ENCODE measurements at regions not wholly inside any gene's neighbourhood (a gene's known extent, or its start where the extent isn't known, plus 50 kb on each side); places are given as distances from the start of the nearest gene placed in this dataset.
"Not testable (repeated sequence)": the region's sequence is repeated elsewhere in the genome, so short reads cannot be mapped to it uniquely, and the experiment has no call there.

DNA sequence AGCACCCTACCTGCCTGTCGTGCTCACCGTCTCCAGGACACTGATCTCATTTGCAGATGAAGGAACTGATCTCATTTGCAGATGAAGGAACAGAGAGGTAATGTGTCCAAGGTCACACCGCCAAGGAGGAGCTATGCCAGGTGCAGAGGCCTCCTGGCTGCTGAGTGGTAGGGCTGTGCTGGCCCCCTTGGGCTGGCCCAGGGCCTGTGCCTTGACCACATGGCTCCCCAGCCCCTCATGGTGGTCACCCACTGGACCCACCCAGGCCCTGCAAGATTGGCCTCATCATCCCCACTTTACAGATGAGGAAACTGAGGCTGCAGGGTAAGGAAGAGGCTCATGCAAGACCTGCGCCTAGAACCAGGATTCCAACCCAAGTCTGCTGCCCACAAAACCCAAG lies 628.3 kb downstream of the MATN1 start:
- DNase-seq (ENCODE audit: low read depth) = no peak

DNA sequence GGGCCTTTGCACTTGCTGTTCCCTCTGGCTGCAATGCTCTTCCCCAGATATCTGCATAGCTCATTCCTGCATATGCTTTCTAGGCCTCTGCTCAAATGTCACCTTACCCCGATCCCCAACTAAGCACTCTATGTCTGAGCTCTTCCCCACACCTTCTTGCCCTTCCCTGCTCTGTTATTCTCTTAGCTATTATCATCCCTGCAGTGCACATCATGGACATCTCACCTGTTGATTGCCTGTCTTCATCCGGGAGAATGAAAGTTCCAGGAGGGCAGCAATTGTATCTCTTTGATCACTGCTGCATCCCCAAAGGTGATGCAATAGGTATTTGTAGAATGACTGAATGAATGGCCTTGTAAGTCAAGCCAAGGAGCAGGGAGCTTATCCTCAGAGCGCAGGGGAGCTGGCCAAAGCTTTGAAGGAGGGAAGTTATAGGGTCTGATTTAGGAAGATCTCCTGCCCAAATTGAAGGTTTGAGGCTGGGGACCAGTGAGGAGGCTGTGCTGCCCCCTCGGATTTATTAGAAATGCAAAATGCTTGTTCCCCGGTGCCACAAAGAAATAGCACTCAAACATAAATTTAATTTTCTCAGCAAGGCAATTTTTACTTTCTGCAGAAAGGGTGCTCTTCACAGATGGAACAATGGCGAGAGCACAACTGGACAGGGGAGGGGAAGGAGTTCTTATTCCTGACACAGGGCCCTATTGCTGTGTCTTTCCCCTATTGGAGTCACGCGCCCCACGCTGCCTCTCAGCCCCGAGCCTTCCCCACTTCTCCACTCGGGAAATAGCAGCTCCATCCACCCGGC lies 631.1 kb downstream of the MATN1 start:
- no peak for DNase-seq (ENCODE audit: low read depth)

DNA sequence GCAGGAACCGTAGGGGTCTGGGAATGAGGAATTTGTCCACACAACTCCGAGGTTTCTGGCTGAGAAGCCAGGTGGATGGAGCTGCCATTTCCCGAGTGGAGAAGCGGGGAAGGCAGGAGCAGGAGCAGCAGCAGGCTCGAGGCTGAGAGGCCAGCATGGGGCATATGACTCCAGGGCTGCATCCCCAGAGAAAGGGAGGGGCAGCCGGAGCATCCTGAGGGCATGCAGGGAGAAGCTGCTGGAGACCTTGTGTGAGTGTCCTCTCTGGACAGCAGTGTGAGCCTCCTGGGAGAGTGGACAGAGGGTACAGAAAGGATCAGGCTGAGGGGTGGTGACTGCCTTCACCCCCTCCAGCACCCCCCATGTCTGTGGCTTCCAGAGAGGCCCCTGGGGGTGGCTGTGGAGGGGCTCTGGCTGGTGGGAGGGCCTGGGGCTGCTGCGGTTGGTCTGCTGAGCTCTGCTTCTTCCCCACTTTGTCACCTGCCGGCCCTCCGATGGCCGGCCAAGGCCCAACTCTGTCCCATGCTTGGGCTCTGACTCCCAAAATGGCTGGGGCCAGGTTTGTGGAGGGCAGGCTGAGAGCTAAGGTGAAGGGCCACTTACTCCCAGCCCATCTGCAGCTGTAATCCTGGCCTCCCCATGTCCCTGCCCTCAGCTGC lies 633.1 kb downstream of the MATN1 start:
- DNase-seq (ENCODE audit: low read depth) = no peak

DNA sequence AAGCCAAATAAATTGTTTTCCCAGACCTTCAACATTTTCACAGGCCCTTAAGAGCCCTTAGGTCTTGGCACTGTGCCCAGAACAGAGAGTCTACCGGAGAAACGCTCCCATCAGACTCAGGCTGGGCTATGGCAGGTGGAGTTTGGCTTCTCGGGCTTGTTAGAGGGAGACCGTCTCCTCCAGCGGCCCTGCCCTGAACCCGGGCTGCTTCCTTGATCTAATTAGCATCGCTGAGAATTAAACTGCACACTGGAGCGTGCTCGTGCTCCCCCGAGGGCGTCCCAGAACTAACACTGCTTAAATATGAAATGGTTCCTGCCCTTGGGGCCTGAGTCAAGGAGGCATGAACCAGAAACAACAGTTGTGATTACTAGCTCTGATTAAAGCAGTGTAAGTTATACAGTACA lies 634.4 kb downstream of the MATN1 start:
- no peak for DNase-seq (ENCODE audit: low read depth)

DNA sequence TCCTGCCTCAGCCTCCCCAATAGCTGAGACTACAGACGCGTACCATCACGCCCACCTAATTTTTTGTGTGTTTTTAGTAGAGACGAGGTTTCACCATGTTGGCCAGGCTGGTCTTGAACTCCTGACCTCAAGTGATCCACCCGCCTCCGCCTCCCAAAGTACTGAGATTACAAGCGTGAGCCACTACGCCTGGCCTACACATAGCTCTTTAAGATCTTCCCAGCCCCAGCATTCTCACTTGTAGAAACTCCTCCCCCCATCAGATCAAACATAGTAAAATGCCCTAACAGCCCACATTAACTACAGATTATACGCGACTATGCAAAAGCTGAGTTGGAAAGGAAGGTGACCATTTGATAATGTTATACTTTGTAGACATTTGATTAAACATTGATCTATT lies 634.8 kb downstream of the MATN1 start:
- no peak for DNase-seq (ENCODE audit: low read depth)

DNA sequence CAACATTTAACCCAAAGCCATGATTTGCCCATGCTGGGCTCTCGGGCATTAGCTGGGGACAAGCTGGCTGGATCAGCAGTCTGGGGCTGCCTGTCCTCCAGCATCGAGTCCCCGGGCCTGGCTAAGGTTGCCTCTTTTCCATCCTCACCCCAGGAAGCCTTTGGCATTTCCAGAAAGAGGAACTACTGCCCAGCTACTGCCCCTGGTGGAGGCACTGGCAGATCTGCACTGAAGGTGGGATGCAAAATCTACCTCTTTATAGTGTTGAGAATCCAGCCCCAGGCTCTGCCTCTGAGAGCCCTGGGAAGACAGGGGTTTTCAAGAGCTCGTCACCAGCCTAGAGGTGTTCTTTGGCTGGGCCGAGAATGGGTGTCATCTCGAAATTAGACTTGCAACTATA lies 635.9 kb downstream of the MATN1 start:
- no peak for DNase-seq (ENCODE audit: low read depth)

DNA sequence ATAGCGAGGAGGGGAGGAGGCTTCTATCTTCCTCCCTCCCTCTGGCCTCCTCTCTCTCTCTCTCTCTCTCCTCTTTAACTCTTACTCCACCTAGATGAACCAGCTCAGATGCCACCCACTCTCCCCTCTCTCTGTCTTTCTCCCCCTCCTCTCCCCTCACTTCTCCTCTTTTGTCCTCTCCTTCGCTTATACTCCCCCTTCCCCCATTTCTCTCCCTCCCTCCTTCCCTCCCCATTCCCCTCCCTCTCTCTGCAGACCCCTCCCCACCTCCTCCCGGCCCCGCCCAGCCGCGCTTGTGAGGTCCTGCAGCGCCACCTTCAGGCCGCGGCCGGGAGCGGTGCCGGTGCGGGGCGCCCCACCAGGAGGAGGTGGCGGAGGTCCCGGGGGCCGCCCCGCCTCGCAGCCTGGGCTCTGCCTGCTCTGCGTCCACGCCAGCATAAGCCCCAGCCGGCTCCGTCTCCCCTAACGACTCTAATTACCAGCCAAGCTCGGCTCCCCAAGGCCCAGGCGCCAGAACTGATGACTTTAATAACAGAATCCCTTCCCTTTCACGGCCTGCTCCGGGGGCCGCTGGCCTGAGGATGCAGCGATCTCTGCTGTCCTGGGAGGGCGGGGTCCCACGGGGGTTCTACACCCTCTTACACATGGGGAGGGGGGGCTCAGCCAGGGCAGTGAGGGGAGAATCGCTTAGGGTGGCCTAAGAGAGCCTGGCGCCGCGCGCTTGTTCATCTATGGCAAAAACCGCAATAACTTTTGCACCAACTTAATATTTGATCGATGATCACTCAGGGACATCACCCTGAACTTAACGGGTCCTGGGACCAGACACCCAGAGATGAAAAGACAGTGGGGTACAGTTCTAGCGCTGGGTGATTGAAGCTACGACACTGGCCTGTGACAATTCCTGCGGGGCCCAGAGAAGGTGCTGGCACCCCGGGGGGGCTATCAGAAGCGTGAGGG lies 637.3 kb downstream of the MATN1 start:
- DNase-seq (ENCODE audit: low read depth) = no peak

DNA sequence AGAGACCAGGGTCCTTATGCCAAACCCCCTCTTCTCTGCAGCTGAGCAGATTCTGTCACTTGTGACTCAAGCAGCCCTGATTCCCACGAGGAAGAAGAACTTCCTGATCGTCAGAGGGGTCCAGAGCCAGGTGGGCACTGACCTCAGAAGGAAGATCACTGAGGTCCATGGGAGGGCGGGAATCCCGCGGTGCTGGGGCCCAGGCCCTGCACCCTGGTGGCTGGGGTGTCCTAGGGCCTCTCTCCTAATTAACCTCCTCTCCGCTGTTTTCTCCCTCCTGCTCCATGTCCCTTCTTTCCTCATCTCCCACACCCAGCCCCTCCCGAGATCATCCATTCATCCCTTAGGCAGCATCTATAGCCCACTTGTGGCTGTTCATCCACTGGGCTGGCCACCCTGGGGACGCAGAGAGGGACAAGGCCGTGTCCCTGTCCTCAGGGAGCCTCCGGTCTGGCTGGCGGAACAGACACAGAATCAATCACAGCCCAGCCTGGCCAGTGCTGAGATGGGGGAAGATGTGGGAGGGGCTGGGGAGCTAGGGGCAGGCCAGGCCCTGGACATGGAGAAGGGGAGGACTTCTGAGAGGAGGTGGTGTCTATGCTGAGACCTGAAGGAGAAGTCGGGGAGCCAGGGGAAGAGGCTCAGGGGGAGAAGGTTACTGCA lies 638.3 kb downstream of the MATN1 start:
- DNase-seq (ENCODE audit: low read depth) = no peak

DNA sequence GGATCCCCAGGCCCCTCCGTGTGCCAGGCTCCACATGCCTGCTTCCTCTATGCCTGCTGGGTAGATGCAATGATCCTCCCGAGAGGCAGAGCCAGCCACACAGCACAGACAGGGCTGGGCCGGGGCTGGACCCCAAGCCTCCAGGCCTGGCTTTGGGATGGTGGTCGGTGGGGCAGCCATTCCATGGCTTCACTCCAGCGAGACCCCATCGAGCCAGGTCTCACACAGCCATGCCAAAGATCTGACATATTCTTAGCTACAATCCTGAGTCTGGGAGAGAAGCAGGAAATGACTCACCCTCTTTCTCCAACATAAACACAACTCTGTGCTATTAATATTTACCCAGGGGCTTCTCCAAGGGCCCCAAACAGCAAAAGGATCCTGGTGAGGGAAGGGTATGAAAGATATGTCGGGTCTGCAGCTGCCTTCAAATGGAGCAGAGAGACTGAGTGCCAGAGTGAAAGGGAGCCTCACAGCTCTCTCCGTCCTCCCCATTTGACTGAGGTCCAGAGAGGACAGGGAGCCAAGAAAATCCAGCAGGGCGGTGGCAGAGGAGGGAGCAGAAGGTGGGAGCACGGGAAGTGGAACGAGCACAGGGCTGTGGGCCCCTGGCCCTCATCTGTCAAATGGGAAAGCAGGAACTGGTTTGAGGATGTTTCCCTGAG lies 639.5 kb downstream of the MATN1 start:
- no peak for DNase-seq (ENCODE audit: low read depth)

DNA sequence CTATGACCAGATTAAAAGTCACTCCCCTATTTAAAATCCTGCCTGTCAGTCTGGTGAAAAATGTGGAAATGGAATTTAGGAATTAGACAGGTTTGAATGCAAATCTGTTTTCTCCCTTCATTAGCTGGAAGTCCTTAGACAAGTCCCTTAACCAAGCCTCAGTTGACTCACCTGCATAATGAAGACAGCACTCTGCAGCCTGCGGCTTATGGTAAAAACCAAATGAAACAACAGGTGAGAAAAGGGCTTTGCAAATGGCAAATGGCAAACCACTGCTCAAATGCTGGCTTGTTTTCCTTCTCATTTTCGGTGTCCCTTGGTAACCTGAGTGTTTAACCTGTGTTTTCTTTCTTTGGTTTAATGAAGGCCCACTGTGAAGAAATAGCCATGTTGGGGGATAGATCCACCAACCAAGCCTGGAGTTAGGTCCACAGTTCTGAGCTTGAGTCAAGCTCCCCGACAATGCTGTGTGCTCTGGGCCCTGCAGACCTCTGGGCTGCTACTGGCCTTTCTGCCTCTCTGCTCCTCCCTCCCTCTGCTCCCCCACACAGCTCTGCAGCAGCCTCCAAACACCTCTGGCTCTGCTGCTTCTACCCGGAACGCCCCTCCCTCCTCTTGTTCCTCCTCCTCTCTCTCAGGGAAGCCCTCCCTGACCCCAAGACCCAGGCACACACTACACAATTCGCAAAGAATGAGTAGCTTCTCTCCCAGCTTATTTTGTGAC lies 641.8 kb downstream of the MATN1 start:
- no peak for DNase-seq (ENCODE audit: low read depth)

DNA sequence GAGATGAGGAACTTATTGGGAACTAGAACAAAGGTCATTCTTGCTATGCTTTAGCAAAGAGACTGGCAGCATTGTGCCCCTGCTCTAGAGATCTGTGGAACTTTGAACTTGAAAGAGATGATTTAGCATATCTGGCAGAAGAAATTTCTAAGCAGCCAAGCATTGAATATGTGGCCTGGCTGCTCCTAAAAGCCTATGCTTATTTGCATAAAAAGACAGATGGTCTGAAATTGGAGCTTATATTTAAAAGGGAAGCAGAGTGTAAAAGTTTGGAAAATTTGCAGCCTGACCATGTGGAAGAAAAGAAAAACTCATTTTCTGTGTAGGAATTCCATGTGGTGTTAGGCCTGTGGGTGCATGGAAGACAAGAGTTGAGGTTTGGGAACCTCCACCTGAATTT lies 647.5 kb downstream of the MATN1 start:
- not testable (repeated sequence) for DNase-seq (ENCODE audit: low read depth)

DNA sequence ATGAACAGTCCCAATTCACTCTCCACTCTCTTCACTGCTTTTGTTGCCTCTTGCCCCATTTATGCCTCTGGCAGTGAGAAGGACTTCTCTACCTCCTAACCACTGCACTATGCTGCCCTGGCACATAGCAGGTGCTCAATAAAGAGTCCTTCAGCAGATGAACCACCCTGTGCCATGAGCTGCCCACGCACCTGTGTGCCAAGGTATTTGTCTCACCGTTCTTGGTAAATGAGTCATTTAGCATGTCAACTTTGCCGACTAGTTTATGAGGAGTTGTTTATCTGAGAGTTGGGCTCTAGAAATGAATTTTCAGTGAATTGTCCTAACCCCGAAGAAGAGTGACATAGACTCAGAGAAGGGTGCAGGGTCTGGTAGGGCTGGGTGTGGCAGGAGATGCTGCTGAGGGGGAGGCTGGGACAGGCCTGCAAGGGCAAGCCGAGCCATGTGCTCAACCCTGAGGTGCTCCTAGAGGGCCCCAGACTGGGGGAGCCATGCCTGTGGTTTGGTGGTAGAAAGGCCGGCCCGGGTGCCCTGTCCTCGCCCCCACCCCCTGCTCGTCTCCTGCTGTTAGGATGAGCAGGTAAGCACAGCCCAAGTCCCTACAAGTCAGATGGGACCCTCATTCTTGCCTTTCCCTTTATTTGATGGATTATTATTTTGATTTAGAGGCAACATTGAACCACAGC lies 654.5 kb downstream of the MATN1 start:
- no peak for DNase-seq (ENCODE audit: low read depth)

DNA sequence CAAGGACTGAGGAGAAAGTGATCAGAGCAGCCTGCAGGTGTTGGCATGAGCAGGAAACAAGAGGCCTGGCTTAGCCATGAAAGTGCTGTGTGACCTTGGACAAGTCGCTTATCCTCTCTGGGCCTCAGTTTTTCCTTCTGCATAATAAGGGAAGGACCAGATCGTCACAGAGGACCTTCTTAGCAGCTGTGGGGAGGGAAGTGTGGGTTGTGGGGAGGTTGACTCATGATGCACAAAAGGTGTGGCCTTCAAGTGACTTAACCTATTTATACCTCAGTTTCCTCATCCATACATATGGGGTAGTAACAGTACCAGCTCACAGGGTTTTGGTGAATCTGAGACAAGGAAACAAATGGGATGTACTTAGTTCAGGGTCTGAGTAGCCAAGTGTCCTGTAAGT lies 658.8 kb downstream of the MATN1 start:
- no peak for DNase-seq (ENCODE audit: low read depth)

DNA sequence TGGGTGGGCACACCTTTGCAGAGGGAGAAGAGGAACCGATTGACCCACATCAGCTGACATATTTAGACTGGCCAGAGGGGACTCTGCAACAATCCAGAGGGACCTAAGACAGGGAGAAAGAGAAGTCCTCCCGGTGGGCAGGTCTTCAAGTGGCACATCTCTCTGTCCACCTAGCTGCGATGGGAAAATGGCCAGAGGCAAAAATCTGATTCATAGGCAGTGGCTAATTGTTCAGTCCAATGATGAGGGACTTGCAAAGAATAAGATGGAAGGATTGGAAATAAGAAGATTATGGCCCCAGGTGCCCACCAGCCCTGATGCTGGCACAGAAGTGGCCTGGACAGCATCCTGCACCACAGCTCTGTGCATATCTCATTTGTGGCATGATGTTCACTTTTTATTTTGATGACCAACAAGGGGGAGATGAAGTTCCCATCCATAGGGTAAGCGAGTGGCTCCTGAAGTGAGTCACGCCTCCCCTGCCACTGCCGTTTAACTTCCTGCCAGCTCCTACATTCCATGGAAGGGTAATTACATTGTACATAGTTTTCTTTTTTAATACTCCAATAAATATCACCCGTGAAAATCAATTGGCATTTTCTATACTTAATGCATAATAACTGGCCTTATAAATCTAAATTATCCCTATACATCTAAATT lies 659.6 kb downstream of the MATN1 start:
- DNase-seq (ENCODE audit: low read depth) = no peak

DNA sequence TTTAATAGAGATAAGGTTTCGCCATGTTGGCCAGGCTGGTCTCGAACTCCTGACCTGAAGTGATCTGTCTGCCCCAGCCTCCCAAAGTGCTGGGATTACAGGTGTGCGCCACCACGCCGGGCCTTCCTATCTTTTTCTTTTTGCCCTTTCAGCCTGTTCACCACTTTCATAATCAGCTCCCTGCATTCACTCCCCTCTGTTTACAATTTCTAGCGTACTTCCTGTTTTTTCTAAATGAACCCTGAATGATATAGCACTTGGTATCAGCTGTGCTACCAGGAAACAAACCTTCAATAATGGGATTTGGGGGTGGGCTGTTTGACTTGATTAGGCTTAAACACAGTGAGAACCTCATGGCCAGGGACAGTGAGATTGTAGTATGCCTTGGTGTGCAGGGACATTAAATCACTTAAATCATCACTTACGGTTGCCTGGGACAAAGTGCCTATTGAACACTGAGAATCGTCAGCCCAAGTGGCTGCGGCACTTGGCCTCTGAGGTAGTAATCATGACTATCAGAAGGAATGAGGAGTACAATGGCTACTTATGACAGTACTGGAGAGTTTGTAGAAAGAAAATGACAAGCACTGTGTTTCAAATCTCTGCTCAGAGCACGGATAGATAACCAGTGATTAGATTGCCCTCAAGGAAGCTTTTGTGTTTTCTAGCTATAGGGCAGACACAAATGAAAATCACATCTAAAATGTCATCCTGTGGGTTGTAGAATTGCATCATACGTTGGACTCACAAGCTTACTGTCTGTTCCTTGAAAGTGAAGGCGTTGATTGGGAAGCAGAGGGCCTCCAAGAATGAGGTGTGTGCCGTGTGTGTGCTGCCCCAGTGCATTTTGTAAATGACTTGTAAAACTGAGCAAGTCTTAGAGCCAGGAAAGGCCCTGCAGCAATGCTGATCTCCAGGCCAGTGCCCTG lies 661.8 kb downstream of the MATN1 start:
- DNase-seq (ENCODE audit: low read depth) = no peak

DNA sequence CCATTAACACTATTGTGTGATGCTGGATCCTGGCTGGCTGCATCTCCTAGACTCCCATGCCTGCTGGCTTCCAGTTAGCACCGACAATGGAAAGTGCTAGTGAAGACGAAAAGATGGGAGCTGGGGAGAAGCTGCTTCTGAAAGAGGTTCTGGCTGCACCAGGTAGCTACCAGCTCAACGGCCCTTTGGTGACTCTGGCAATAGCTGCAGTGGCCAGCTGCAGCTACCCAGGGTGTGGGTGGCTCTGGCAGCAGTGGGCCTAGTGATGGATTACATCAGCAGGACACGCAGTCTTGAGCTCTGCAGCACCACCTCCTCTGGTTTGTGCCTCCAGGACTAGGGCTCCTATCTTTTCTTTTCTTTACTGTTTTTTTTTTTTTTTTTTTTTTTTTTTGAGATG lies 662.6 kb downstream of the MATN1 start:
- DNase-seq (ENCODE audit: low read depth) = no peak

DNA sequence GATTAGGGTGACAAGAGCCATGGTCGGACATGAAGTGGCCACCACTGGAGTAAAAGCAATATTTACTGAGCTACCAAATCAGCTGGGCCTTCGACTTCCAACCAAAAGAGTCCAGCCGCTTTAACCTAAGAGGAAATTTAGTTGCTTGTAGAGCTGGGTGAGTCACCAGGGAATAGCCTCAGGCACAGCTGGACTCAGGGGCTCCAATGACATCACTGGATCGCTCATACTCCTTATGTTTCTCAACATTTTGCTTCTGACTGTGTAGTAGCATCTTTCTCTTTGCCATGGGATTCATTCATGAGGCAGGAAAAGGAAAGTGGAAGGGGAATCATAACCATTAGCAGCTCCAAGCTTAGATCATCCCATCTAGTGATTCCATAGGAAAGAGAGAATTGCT lies 664.4 kb downstream of the MATN1 start:
- no peak for DNase-seq (ENCODE audit: low read depth)

DNA sequence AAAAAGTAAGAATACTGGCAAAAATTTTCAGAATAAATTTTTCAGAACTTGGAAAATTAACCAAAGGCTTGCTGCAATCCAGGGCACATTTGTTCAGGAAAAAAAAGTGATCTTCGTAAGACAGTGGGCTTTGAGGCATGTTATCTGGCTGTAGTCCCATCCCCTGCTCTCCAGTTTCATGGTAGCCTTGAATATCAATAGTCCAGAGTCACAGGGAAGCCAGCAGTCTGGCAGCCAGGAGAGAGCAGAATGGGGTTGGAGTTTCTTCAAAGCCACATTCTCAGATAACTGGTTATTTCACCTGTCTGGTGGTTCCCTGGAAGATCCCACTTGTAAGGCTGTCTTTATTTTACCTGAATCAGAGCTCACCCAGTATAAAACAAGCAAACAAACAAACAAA lies 669.3 kb downstream of the MATN1 start:
- DNase-seq (ENCODE audit: low read depth) = no peak

DNA sequence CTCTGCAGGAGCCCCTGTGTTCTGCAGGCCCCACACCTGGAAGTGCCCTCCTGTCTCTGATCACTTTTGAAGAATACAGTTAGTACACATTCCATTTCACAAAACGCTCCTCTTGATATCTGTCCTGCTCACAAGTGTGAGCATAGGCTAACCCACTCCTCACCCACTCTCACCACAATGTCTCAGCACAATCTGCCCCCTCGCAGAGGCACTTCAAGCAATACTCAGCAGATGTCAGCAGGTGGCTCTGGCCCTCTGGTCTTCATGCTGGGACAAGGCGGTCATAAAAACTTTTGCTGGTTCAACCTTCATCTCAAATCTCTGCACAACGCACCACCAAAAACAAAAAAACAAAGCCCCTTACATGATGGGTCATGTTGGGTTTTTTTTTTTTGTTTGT lies 671.2 kb downstream of the MATN1 start:
- no peak for DNase-seq (ENCODE audit: low read depth)
